GM18861 (cell line): ENCODE measurements at regions not wholly inside any gene's neighbourhood (a gene's known extent, or its start where the extent isn't known, plus 50 kb on each side); places are given as distances from the start of the nearest gene placed in this dataset.
"Not testable (repeated sequence)": the region's sequence is repeated elsewhere in the genome, so short reads cannot be mapped to it uniquely, and the experiment has no call there.

Experiments
- ATAC-seq: cut with Tn5 transposase; IDR thresholded peaks from one replicate; pipeline ENCODE4 v1.9.1; 2021; ENCODE audit not compliant: unreplicated experiment

- peak; percentile 94 for ATAC-seq
Measured at GRCh38 chr5:117131048-117131679, 556.5 kb upstream of the SEMA6A start.

DNA sequence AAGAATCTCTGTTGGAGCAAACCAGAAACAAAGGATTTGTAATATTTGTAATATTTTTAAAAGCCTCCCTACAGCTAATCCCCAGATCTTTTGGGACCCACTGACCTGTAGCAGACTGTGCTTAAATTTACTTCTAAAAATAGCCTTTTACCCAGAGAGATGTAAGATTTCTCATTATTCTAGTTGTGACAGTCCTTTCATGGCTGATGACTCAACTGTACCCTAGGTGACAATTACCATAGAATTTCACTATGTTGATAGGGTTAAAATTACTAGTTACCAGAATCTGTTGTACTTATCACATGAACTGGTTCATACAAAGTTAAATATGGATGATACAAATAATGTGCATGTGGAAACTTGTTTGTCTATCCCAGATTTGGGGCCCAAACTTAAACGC is 543.9 kb upstream of the SEMA6A start:
- no peak for ATAC-seq

DNA sequence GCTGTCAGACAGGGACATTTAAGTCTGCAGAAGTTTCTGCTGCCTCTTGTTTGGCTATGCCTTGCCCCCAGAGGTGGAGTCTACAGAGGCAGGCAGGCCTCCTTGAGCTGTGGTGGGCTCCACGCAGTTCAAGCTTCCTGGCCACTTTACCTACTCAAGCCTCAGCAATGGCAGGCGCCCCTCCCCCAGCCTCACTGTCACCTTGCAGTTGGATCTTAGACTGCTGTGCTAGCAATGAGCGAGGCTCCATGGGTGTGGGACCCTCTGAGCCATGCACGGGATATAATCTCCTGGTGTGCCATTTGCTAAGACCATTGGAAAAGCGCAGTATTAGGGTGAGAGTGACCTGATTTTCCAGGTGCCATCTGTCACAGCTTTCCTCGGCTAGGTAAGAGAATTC is 542.7 kb upstream of the SEMA6A start:
- not testable (repeated sequence) for ATAC-seq

DNA sequence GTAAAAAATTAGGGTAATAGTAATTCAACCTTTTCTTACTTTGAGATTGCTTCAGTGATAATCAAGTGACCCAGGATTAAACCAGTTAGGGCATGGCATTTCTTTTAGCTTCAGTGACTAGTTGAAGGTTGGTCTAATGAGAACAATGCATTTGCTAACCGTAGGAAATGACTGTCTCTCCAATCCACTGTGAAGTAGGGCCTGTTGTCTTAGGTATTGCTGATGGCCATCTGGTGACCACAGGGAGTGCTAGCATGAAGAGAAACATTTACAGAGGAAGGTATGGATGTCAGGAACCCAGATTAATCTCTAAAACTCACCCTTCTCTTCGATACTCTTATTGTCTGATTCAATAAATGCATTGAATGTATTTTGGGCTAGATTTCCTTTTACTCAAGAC is 535.9 kb upstream of the SEMA6A start:
- ATAC-seq = no peak

GRCh38 chr5:117107859-117108258 is 533.2 kb upstream of the SEMA6A start:
- ATAC-seq = no peak

DNA sequence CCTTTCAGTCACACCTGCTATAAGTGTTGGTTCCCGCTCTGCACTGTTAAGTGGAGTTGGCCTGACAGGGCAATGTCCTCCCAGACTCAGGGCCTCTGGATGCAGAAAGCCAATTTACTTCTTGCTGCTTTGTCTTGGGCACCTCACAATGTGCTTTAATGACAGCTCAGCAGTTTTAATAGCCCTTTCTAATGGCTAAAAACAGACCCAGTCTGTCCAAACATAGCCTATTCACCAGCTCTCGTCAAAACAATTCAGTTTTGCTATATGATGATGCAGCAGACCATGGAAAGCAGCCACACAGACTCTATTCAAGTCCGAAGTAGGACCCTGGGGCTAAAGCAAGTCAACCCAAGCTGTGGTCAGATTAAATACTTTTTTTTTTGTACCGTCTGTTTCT is 529.1 kb upstream of the SEMA6A start:
- ATAC-seq = no peak

DNA sequence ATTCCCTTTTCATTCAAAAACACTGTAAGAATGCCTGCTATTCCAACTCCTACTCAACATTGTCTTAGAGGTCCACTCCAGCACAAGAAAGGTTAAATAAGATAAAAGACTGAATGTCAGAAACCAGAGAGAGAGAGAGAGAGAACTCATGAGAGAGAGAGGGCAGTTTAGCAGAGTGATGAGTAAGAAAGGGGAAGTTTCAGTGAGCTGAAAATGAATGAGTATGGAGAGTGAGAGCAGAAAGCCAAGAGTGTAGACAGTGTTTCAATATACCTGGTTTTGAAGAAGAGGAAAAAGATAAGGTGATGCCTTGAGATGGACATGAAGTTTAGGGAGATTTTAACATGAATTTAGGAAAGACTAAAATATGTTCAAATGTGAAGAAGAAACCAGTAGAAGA is 528.0 kb upstream of the SEMA6A start:
- no peak for ATAC-seq

DNA sequence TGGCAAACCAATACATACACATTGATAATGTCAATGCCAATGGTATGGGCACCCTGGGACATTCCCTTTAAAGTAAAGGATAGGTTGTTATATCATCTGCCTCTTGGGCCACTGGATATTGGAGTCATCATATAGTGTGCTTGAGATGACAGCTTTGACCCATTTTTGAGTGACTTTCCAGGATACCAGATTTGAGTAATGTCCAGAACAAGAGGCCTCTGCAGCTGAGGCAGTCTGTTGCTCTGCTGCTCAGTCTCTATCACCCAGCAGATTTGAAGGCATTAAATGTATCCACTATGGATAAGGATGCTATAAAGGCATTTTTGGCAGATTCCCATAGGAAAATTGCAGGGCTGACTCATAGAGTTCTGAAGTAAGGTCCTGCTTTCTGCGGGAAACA is 525.6 kb upstream of the SEMA6A start:
- ATAC-seq = no peak

DNA sequence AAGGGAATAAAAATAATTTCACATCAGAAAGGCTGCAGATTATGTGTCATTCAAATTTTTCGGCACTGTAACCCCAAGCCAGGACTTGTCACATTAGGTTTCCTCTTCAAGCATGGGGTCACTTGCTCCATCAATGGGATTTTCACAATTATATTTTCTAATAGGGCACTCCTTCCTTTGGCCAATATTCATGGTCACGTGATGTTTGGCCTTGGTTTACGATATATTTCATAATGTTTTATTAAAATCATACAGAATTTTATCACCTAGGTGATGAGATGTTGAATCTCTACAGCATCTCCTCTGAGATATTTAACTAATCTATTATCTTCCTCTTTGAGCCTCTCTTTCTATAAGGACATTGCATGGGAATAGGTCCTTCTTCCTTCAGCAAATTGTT is 523.5 kb upstream of the SEMA6A start:
- ATAC-seq = no peak

GRCh38 chr5:117095346-117096332 is 521.0 kb upstream of the SEMA6A start:
- no peak for ATAC-seq

DNA sequence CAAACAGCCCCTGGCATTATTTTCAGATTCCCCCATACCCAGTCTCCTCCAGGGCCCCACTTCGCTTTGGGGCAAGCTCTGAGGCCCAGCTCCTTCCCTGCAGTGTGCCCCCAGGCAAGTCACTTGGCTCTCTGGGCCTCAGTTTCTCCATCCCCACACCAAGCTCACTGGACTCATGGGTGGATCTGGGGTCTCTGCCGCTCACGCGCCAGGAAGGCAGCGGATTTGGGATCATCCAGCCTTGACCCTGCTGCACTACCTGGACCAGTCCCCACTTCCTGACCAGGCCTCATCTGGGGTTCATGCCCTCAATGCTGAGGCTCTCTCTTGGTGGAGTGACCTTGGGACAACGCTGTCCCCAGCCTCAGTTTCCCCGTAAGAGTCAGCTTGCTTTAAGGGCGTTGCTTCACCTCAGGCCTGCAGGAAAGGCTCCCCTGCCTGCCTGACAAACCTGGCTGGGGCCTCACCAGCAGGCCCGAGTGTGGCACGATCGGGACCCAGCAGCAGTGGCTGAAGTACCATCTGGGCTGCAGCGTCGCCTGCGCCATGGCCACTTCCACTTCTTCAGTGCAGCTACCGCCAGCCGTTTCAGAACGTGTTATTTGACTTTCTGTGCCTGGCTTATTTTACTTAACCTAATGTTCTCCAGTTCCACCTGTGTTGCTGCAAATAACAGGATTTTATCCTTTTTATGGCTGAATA is 519.6 kb upstream of the SEMA6A start:
- no peak for ATAC-seq

- no peak for ATAC-seq
Measured at GRCh38 chr5:117093653-117094052, 519.0 kb upstream of the SEMA6A start.

GRCh38 chr5:117089001-117089400 is 514.4 kb upstream of the SEMA6A start:
- no peak for ATAC-seq

DNA sequence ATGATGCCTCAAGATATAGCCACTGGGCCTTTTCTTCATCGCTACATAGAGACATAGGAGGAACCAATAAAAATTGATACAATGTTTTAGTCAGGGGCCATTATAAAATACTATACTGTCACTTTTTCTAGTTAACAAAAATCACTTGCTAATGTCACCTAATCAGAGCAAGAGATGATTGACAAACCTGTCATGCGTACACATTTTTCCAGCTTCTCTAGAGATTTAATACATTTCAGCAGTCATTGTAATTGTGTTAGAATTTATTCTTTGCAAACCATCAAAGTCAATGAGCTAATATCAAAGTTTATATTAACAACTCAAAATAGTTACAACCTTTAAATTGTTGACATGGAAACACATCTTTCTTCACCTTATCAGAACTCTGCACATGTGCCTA is 513.6 kb upstream of the SEMA6A start:
- ATAC-seq = no peak

GRCh38 chr5:117084067-117084466 is 509.4 kb upstream of the SEMA6A start:
- ATAC-seq = no peak

DNA sequence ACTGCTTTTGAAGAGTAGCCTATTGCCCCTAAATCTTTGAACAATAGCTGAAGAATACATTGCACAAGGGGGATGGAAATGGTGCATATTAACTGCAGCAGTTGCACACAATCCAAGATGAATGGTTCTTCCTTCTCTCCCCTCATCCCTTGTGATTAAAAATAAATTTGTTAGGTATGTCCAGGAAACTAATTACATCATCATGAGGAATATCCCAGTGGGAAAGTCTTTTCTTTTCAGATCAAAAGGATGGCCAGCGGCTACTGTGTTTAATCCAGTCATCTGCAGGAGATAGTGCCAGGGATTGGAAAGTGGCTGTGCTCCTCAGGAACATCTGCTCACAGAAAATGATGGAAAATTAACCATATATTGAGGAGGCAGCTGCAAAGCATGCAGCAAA is 508.4 kb upstream of the SEMA6A start:
- no peak for ATAC-seq

- no peak for ATAC-seq
Measured at GRCh38 chr5:117077142-117077541, 502.5 kb upstream of the SEMA6A start.

DNA sequence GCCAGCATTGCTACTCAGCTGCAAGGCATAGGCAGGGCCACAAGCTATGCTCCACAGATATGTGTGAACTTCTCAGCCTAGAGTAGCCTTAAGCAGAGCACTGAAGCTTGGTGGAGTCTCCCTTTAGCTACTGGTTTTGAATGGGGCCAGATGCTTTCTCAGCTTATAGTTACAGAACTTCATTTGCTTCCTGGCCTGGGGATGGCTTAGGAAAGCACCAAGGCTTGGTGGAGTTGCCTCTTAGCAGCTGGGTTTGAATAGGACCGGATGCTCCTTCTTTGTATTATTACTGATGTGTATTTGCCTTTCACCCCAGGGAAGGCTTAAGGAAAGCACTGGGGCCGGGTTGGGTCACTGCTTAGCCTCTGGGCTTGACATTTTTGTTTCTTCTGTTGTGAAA is 497.8 kb upstream of the SEMA6A start:
- ATAC-seq = no peak

DNA sequence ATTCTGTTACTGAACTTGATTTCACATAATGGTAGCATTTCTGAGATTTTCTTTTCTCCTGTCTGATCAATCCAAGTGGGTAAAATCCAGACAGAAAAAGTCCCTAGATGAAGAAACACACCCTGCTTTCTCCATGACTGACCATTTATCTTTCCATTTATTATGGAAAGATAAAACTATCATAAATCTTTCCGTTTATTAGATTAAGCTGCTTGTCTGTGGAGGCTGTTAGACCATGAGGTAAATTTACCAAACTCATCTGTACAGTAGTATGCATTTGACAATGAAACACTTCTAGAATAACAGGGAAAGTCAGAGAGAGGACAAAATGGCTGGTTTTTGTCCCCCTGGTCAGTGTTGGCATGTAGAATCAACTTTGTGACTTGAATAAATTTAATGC is 491.2 kb upstream of the SEMA6A start:
- ATAC-seq = no peak

GRCh38 chr5:117065161-117065560 is 490.5 kb upstream of the SEMA6A start:
- ATAC-seq = no peak

DNA sequence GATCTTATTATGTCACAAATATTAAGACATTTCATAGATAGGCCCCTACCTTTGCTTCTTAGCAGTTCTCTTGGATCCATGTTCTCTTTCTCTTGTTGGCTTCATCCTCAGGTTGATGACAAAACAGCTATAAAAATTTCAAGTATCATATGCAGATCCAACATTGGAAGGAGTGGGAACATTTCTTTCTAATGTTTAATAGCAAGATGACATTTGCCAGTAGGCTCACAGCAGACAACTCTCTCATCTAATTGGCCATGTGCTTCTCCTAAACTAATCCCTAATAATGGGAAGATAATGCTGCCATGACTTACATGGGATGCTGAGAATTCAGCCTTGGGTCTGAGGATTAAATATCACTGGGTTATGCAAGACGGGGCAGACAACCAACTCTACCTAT is 485.5 kb upstream of the SEMA6A start:
- no peak for ATAC-seq

- no peak for ATAC-seq
Measured at GRCh38 chr5:117058740-117059139, 484.1 kb upstream of the SEMA6A start.
